ENCODE measurements at regions not wholly inside any gene's neighbourhood (a gene's known extent, or its start where the extent isn't known, plus 50 kb on each side); places are given as distances from the start of the nearest gene placed in this dataset.
"Not testable (repeated sequence)": the region's sequence is repeated elsewhere in the genome, so short reads cannot be mapped to it uniquely, and the experiment has no call there.

- intact Hi-C loops (cut with micrococcal nuclease) = no loop called here
- Mint-ChIP-seq H3K9me3 (peaks cover 4% of the 10 kb centered on the region), H3K27me3 (peaks cover 13% of the 10 kb centered on the region), H3K27ac (no peak overlapping the region), H3K36me3 (ENCODE audit: low read depth) (no peaks in the 10 kb centered on the region), H3K4me1 (ENCODE audit: low read depth) (no peaks in the 10 kb centered on the region), H3K4me3 (no peak overlapping the region)
- DNase-seq (no peak), ATAC-seq (no peak)
- no peak for TF ChIP-seq CTCF (IDR thresholded peaks at IDR 0.05)
- ChIA-PET CTCF (no interaction called here), POLR2A (no interaction called here)
These were observed 642.8 kb downstream of the EPM2A start for GRCh38 chr6:145092554-145092953.

GRCh38 chr6:145093226-145093625, 642.1 kb downstream of the EPM2A start:
- Mint-ChIP-seq H3K27ac (no peak overlapping the region), H3K9me3 (peaks cover 10% of the 10 kb centered on the region), H3K36me3 (ENCODE audit: low read depth) (no peaks in the 10 kb centered on the region), H3K4me1 (ENCODE audit: low read depth) (no peaks in the 10 kb centered on the region), H3K27me3 (peaks cover 13% of the 10 kb centered on the region), H3K4me3 (no peak overlapping the region)
- ChIA-PET POLR2A (no interaction called here), CTCF (no interaction called here)
- ATAC-seq = no peak
- TF ChIP-seq CTCF (IDR thresholded peaks at IDR 0.05) = no peak
- intact Hi-C loops (cut with micrococcal nuclease) = no loop called here
- no peak for DNase-seq

GRCh38 chr6:145096846-145097245, 638.5 kb downstream of the EPM2A start:
- TF ChIP-seq CTCF (IDR thresholded peaks at IDR 0.05) = no peak
- intact Hi-C loops (cut with micrococcal nuclease) = no loop called here
- POLR2A ChIA-PET = no interaction called here
- CTCF ChIA-PET = no interaction called here
- peaks cover 12% of the 10 kb centered on the region for H3K9me3 Mint-ChIP-seq
- no peak for DNase-seq
- H3K4me3 Mint-ChIP-seq = no peak overlapping the region
- ATAC-seq = no peak
- H3K27me3 Mint-ChIP-seq = peaks cover 2% of the 10 kb centered on the region
- H3K27ac Mint-ChIP-seq = no peak overlapping the region
- H3K36me3 Mint-ChIP-seq (ENCODE audit: low read depth) = no peaks in the 10 kb centered on the region
- H3K4me1 Mint-ChIP-seq (ENCODE audit: low read depth) = no peaks in the 10 kb centered on the region

GRCh38 chr6:145098127-145098526, 637.2 kb downstream of the EPM2A start:
- H3K27me3 Mint-ChIP-seq; H3K4me3 Mint-ChIP-seq; ATAC-seq; H3K27ac Mint-ChIP-seq; H3K36me3 Mint-ChIP-seq (ENCODE audit: low read depth); intact Hi-C loops (cut with micrococcal nuclease); CTCF ChIA-PET; POLR2A ChIA-PET; H3K4me1 Mint-ChIP-seq (ENCODE audit: low read depth): not testable (repeated sequence)
- H3K9me3 Mint-ChIP-seq = peaks cover 12% of the 10 kb centered on the region
- peak; percentile 3 for DNase-seq

GRCh38 chr6:145099713-145100112, 635.6 kb downstream of the EPM2A start:
- H3K27ac Mint-ChIP-seq = no peak overlapping the region
- no peak overlapping the region for H3K4me3 Mint-ChIP-seq
- no peaks in the 10 kb centered on the region for H3K27me3 Mint-ChIP-seq
- H3K9me3 Mint-ChIP-seq = peaks cover 12% of the 10 kb centered on the region
- ChIA-PET CTCF (no interaction called here), POLR2A (no interaction called here)
- no peaks in the 10 kb centered on the region for H3K36me3 Mint-ChIP-seq (ENCODE audit: low read depth)
- TF ChIP-seq CTCF (IDR thresholded peaks at IDR 0.05) = no peak
- intact Hi-C loops (cut with micrococcal nuclease) = no loop called here
- no peak for ATAC-seq
- no peak for DNase-seq
- no peaks in the 10 kb centered on the region for H3K4me1 Mint-ChIP-seq (ENCODE audit: low read depth)

- Mint-ChIP-seq H3K4me1 (ENCODE audit: low read depth) (no peaks in the 10 kb centered on the region), H3K9me3 (no peaks in the 10 kb centered on the region), H3K27me3 (peaks cover 3% of the 10 kb centered on the region), H3K36me3 (ENCODE audit: low read depth) (no peaks in the 10 kb centered on the region), H3K4me3 (no peak overlapping the region), H3K27ac (no peak overlapping the region)
- CTCF ChIA-PET = interaction anchor here (0.8 kb wide), 2 partner anchors 12 to 31 kb away, joined by 3 read pairs; no protein-coding TSS in a partner anchor
- DNase-seq (no peak), ATAC-seq (no peak)
- TF ChIP-seq CTCF (IDR thresholded peaks at IDR 0.05) = no peak
- intact Hi-C loops (cut with micrococcal nuclease) = no loop called here
- POLR2A ChIA-PET = no interaction called here
These were observed 625.2 kb downstream of the EPM2A start for GRCh38 chr6:145110109-145110508.

GRCh38 chr6:145111407-145111806, 623.9 kb downstream of the EPM2A start:
- DNase-seq; POLR2A ChIA-PET; H3K36me3 Mint-ChIP-seq (ENCODE audit: low read depth); ATAC-seq; CTCF ChIA-PET; H3K4me3 Mint-ChIP-seq; H3K9me3 Mint-ChIP-seq; intact Hi-C loops (cut with micrococcal nuclease); H3K27me3 Mint-ChIP-seq; H3K27ac Mint-ChIP-seq; H3K4me1 Mint-ChIP-seq (ENCODE audit: low read depth): not testable (repeated sequence)
